ENCODE measurements at regions not wholly inside any gene's neighbourhood (a gene's known extent, or its start where the extent isn't known, plus 50 kb on each side); places are given as distances from the start of the nearest gene placed in this dataset.
A peak's percentile ranks its signal among the peaks of the same experiment; 100 is the strongest.

- Mint-ChIP-seq H3K9me3 (peaks cover 3% of the 10 kb centered on the region), H3K27me3 (ENCODE audit: insufficient read depth, low read depth) (peaks cover 37% of the 10 kb centered on the region), H3K4me3 (no peak overlapping the region), H3K4me1 (peaks cover 8% of the 10 kb centered on the region), H3K27ac (no peak overlapping the region), H3K36me3 (no peaks in the 10 kb centered on the region)
- H3K9me3 ChIP-seq (ENCODE audit: low read depth), result no peaks in the 10 kb centered on the region
- H3F3A ChIP-seq (ENCODE audit: low read depth), result no peaks in the 10 kb centered on the region
- no peaks in the 10 kb centered on the region for H3K4me1 ChIP-seq
- TF ChIP-seq CTCF (IDR thresholded peaks at IDR 0.05), result no peak
- no peak for TF ChIP-seq EZH2 (IDR thresholded peaks at IDR 0.05)
- TF ChIP-seq EZH2phosphoT487 (IDR thresholded peaks at IDR 0.05), result no peak
- H2AFZ ChIP-seq (replicated peaks), result no peak overlapping the region
- no peak for DNase-seq (ENCODE audit: low spot score)
- H3K4me3 ChIP-seq, result no peak overlapping the region
- H3K79me2 ChIP-seq (ENCODE audit: low read depth), result no peaks in the 10 kb centered on the region
- H4K20me1 ChIP-seq (ENCODE audit: low read depth), result no peaks in the 10 kb centered on the region
- H3K27ac ChIP-seq, result no peak overlapping the region
- H3K36me3 ChIP-seq, result no peaks in the 10 kb centered on the region
- peaks cover 94% of the 10 kb centered on the region for H3K27me3 ChIP-seq
- H3K4me2 ChIP-seq, result no peak overlapping the region
- H3K9ac ChIP-seq, result no peak overlapping the region
These were observed 62.1 kb upstream of the GLI2 start for GRCh38 chr2:120673571-120674061.

- no peaks in the 10 kb centered on the region for H3K4me1 ChIP-seq
- H4K20me1 ChIP-seq (ENCODE audit: low read depth), result no peaks in the 10 kb centered on the region
- Mint-ChIP-seq H3K27me3 (ENCODE audit: insufficient read depth, low read depth) (peaks cover 38% of the 10 kb centered on the region), H3K4me1 (peaks cover 4% of the 10 kb centered on the region), H3K36me3 (no peaks in the 10 kb centered on the region), H3K4me3 (no peak overlapping the region), H3K27ac (no peak overlapping the region), H3K9me3 (peaks cover 2% of the 10 kb centered on the region)
- H3K27me3 ChIP-seq, result peaks cover 94% of the 10 kb centered on the region
- no peak overlapping the region for H3K9ac ChIP-seq
- no peaks in the 10 kb centered on the region for H3F3A ChIP-seq (ENCODE audit: low read depth)
- H3K9me3 ChIP-seq (ENCODE audit: low read depth), result no peaks in the 10 kb centered on the region
- H3K79me2 ChIP-seq (ENCODE audit: low read depth), result no peaks in the 10 kb centered on the region
- no peaks in the 10 kb centered on the region for H3K36me3 ChIP-seq
- H3K4me2 ChIP-seq, result no peak overlapping the region
- no peak overlapping the region for H3K4me3 ChIP-seq
- no peak overlapping the region for H2AFZ ChIP-seq (replicated peaks)
- H3K27ac ChIP-seq, result no peak overlapping the region
- DNase-seq (ENCODE audit: low spot score), result no peak
- no peak for TF ChIP-seq EZH2phosphoT487 (IDR thresholded peaks at IDR 0.05)
These were observed 61.2 kb upstream of the GLI2 start for GRCh38 chr2:120674246-120675170.

- Mint-ChIP-seq H3K27me3 (ENCODE audit: insufficient read depth, low read depth) (peaks cover 40% of the 10 kb centered on the region), H3K27ac (no peak overlapping the region), H3K36me3 (no peaks in the 10 kb centered on the region), H3K4me1 (peaks cover under 1% of the 10 kb centered on the region), H3K9me3 (peaks cover 2% of the 10 kb centered on the region), H3K4me3 (no peak overlapping the region)
- Histone ChIP-seq H3K4me3 (no peak overlapping the region), H3K9ac (no peak overlapping the region), H3K4me2 (no peak overlapping the region), H3K4me1 (no peaks in the 10 kb centered on the region), H3K27me3 (peaks cover 90% of the 10 kb centered on the region), H3K36me3 (no peaks in the 10 kb centered on the region), H3K79me2 (ENCODE audit: low read depth) (no peaks in the 10 kb centered on the region), H3K9me3 (ENCODE audit: low read depth) (no peaks in the 10 kb centered on the region), H4K20me1 (ENCODE audit: low read depth) (no peaks in the 10 kb centered on the region), H3F3A (ENCODE audit: low read depth) (no peaks in the 10 kb centered on the region), H2AFZ (replicated peaks) (no peak overlapping the region), H3K27ac (no peak overlapping the region)
- no peak for TF ChIP-seq EZH2phosphoT487 (IDR thresholded peaks at IDR 0.05)
- TF ChIP-seq CTCF (IDR thresholded peaks at IDR 0.05), result peak; percentile 78
- peak; percentile 73 for DNase-seq (ENCODE audit: low spot score)
These were observed 60.1 kb upstream of the GLI2 start for GRCh38 chr2:120675460-120676130.
